HFFc6 (cell line): ENCODE measurements at regions not wholly inside any gene's neighbourhood (a gene's known extent, or its start where the extent isn't known, plus 50 kb on each side); places are given as distances from the start of the nearest gene placed in this dataset.
A peak's percentile ranks its signal among the peaks of the same experiment; 100 is the strongest.

ENCODE experiments used
- DNase-seq: peaks from one replicate; pipeline ENCODE4 v3.0.0-alpha.2; 2018
- H3K27ac Mint-ChIP-seq: 2 replicates; pipeline ENCODE4 v1.8.0; 2020; ENCODE audit warnings: mild to moderate bottlenecking, mixed read lengths
- H3K27me3 Mint-ChIP-seq: 2 replicates; pipeline ENCODE4 v1.8.0; 2021; ENCODE audit warnings: mild to moderate bottlenecking, moderate library complexity, mixed read lengths; ENCODE audit not compliant: insufficient read depth
- H3K36me3 Mint-ChIP-seq: 2 replicates; pipeline ENCODE4 v1.8.0; 2021; ENCODE audit warnings: low read depth, mixed read lengths
- H3K4me1 Mint-ChIP-seq: 2 replicates; pipeline ENCODE4 v1.8.0; 2020; ENCODE audit warnings: low read depth, mixed read lengths
- H3K4me3 Mint-ChIP-seq: 2 replicates; pipeline ENCODE4 v1.8.0; 2020; ENCODE audit warnings: mild to moderate bottlenecking, moderate library complexity, mixed read lengths
- H3K9me3 Mint-ChIP-seq: 2 replicates; pipeline ENCODE4 v1.8.0; 2020; ENCODE audit warnings: mild to moderate bottlenecking, mixed read lengths
- CTCF ChIP-seq: fragments of 200-600 bp; sonication (generic); IDR thresholded peaks from 2 replicates; pipeline ENCODE4 v1.5.0; 2021; ENCODE audit warnings: antibody characterized with exemption, mild to moderate bottlenecking

DNA sequence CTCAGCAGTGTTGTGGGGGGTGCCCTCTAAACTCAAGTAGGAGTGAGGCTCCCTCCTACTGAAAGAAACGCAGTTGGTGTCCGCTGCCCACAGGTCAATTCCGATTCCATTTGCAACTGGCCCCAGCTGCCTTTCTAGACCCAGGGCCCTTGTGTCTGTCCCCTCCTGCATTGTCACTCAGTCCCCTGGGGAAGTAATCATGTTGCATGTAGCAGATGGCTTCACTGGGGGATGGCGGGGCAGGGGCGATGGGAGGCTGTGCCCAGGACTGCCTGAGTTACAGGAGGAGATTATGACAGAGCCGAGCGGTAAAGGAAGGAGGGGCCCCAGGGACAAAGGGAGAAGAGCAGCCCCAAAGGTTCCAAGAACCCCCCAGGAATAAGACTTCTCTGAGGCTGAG lies 62.5 kb upstream of the SH3RF3 start:
- DNase-seq = no peak
- Mint-ChIP-seq H3K4me3 (no peak overlapping the region), H3K36me3 (no peaks in the 10 kb centered on the region), H3K27ac (no peak overlapping the region), H3K4me1 (no peaks in the 10 kb centered on the region), H3K9me3 (no peaks in the 10 kb centered on the region), H3K27me3 (peaks cover 51% of the 10 kb centered on the region)
- no peak for TF ChIP-seq CTCF

- Mint-ChIP-seq H3K27me3 (peaks cover 52% of the 10 kb centered on the region), H3K4me3 (no peak overlapping the region), H3K4me1 (no peaks in the 10 kb centered on the region), H3K36me3 (no peaks in the 10 kb centered on the region), H3K27ac (no peak overlapping the region), H3K9me3 (no peaks in the 10 kb centered on the region)
- TF ChIP-seq CTCF = no peak
- DNase-seq = no peak
These were observed 63.6 kb upstream of the SH3RF3 start for GRCh38 chr2:109065391-109065734.

- Mint-ChIP-seq H3K4me1 (no peaks in the 10 kb centered on the region), H3K27me3 (peaks cover 52% of the 10 kb centered on the region), H3K36me3 (no peaks in the 10 kb centered on the region), H3K4me3 (no peak overlapping the region), H3K27ac (no peak overlapping the region), H3K9me3 (no peaks in the 10 kb centered on the region)
- TF ChIP-seq CTCF = no peak
- DNase-seq = no peak
These were observed 64.2 kb upstream of the SH3RF3 start for GRCh38 chr2:109064660-109065390.

- Mint-ChIP-seq H3K36me3 (no peaks in the 10 kb centered on the region), H3K27ac (no peak overlapping the region), H3K27me3 (peaks cover 51% of the 10 kb centered on the region), H3K9me3 (no peaks in the 10 kb centered on the region), H3K4me3 (no peak overlapping the region), H3K4me1 (no peaks in the 10 kb centered on the region)
- TF ChIP-seq CTCF = no peak
- no peak for DNase-seq
These were observed 65.9 kb upstream of the SH3RF3 start for GRCh38 chr2:109062859-109063700.

GRCh38 chr2:109062145-109062858 lies 66.7 kb upstream of the SH3RF3 start:
- DNase-seq = no peak
- 0 out of 2 replicates have a peak, but pooled peaks have one; percentile 9 for TF ChIP-seq CTCF
- no peak overlapping the region for H3K27ac Mint-ChIP-seq
- H3K4me1 Mint-ChIP-seq = no peaks in the 10 kb centered on the region
- H3K27me3 Mint-ChIP-seq = peaks cover 51% of the 10 kb centered on the region
- no peak overlapping the region for H3K4me3 Mint-ChIP-seq
- H3K36me3 Mint-ChIP-seq = no peaks in the 10 kb centered on the region
- H3K9me3 Mint-ChIP-seq = no peaks in the 10 kb centered on the region
